WTC11 (cell line): ENCODE measurements at regions not wholly inside any gene's neighbourhood (a gene's known extent, or its start where the extent isn't known, plus 50 kb on each side); places are given as distances from the start of the nearest gene placed in this dataset.
A peak's percentile ranks its signal among the peaks of the same experiment; 100 is the strongest.

Experiments
- ATAC-seq: fragments of 200-7000 bp; cut with Tn5 transposase; 2 replicates; pipeline ENCODE4 v1.10.0; 2021; ENCODE audit warnings: mild to moderate bottlenecking, moderate library complexity
- CTCF ChIA-PET: fragments of 300-600 bp; sonication (Branson Sonifier 250); formaldehyde crosslinking; loops from one replicate; lab custom pipeline; 2021; ENCODE audit warnings: antibody characterized with exemption; lab: Charles Lee
- POLR2A ChIA-PET: fragments of 350-600 bp; sonication (Branson Sonifier 250); formaldehyde crosslinking; loops from one replicate; lab custom pipeline; 2021; ENCODE audit warnings: antibody characterized with exemption; lab: Charles Lee
- DNase-seq: peaks from one replicate; pipeline ENCODE4 v3.0.0; 2021; ENCODE audit warnings: low spot score
- H3K27ac Mint-ChIP-seq: 2 replicates; pipeline ENCODE4 v1.8.0; 2021; ENCODE audit warnings: mixed read lengths
- H3K27me3 Mint-ChIP-seq: 2 replicates; pipeline ENCODE4 v1.8.0; 2021; ENCODE audit warnings: low read depth, mild to moderate bottlenecking, moderate library complexity, mixed read lengths
- H3K36me3 Mint-ChIP-seq: 2 replicates; pipeline ENCODE4 v1.8.0; 2021; ENCODE audit warnings: mixed read lengths
- H3K4me1 Mint-ChIP-seq: 2 replicates; pipeline ENCODE4 v1.8.0; 2022; ENCODE audit warnings: mixed read lengths
- H3K4me3 Mint-ChIP-seq: 2 replicates; pipeline ENCODE4 v1.8.0; 2021; ENCODE audit warnings: mild to moderate bottlenecking, moderate library complexity, mixed read lengths
- H3K9me3 Mint-ChIP-seq: 2 replicates; pipeline ENCODE4 v1.8.0; 2021; ENCODE audit warnings: mixed read lengths
- ATF6 ChIP-seq: sonication (generic); formaldehyde crosslinking; IDR thresholded peaks from 2 replicates; pipeline ENCODE4 v1.8.1; 2023; ENCODE audit warnings: mild to moderate bottlenecking, missing genetic modification reagents
- FOXJ3 ChIP-seq: sonication (generic); formaldehyde crosslinking; IDR thresholded peaks from 2 replicates; pipeline ENCODE4 v1.9.0; 2021; ENCODE audit warnings: missing genetic modification reagents, mild to moderate bottlenecking, borderline replicate concordance
- GABPB1 ChIP-seq: sonication (generic); formaldehyde crosslinking; IDR thresholded peaks from 2 replicates; pipeline ENCODE4 v1.8.1; 2023; ENCODE audit warnings: mild to moderate bottlenecking, missing genetic modification reagents
- HMGA2 ChIP-seq: fragments of 250-450 bp; sonication (Bioruptor Pico); IDR thresholded peaks from 2 replicates; pipeline ENCODE4 v1.4.0; 2021; ENCODE audit warnings: mild to moderate bottlenecking, moderate library complexity
- MAX ChIP-seq: sonication (generic); formaldehyde crosslinking; IDR thresholded peaks from 2 replicates; pipeline ENCODE4 v1.8.0; 2022; ENCODE audit warnings: mild to moderate bottlenecking, missing genetic modification reagents
- MYBL2 ChIP-seq: sonication (generic); formaldehyde crosslinking; IDR thresholded peaks from 2 replicates; pipeline ENCODE4 v1.8.1; 2023; ENCODE audit warnings: mild to moderate bottlenecking, moderate library complexity, missing genetic modification reagents
- RORB ChIP-seq: fragments of 250-450 bp; sonication (Bioruptor Pico); IDR thresholded peaks from 2 replicates; pipeline ENCODE4 v1.9.0; 2021; ENCODE audit warnings: mild to moderate bottlenecking
- SMAD3 ChIP-seq: sonication (generic); formaldehyde crosslinking; IDR thresholded peaks from 2 replicates; pipeline ENCODE4 v1.8.0; 2022; ENCODE audit warnings: missing genetic modification reagents, mild to moderate bottlenecking, borderline replicate concordance
- ZBTB21 ChIP-seq: sonication (generic); formaldehyde crosslinking; IDR thresholded peaks from 2 replicates; pipeline ENCODE4 v1.8.1; 2023; ENCODE audit warnings: mild to moderate bottlenecking, missing genetic modification reagents, borderline replicate concordance
- ZMAT4 ChIP-seq: fragments of 250-450 bp; sonication (Bioruptor Pico); IDR thresholded peaks from 2 replicates; pipeline ENCODE4 v1.9.0; 2021; ENCODE audit warnings: mild to moderate bottlenecking
- ZNF121 ChIP-seq: sonication (generic); formaldehyde crosslinking; IDR thresholded peaks from 2 replicates; pipeline ENCODE4 v1.8.0; 2023; ENCODE audit warnings: missing genetic modification reagents
- ZNF281 ChIP-seq: sonication (generic); formaldehyde crosslinking; IDR thresholded peaks from 2 replicates; pipeline ENCODE4 v1.8.0; 2023; ENCODE audit warnings: mild to moderate bottlenecking, missing genetic modification reagents
- ZNF396 ChIP-seq: fragments of 250-450 bp; sonication (Bioruptor Pico); IDR thresholded peaks from 2 replicates; pipeline ENCODE4 v1.8.0; 2021; ENCODE audit warnings: mild to moderate bottlenecking, moderate library complexity, borderline replicate concordance
- TF ChIP-seq, protein P1 (sequence below): sonication (generic); formaldehyde crosslinking; IDR thresholded peaks from 2 replicates; pipeline ENCODE4 v1.8.1; 2022; ENCODE audit warnings: mild to moderate bottlenecking, missing genetic modification reagents, moderate library complexity, borderline replicate concordance
- TF ChIP-seq, protein P2 (sequence below): sonication (generic); formaldehyde crosslinking; IDR thresholded peaks from 2 replicates; pipeline ENCODE4 v1.8.0; 2023; ENCODE audit warnings: missing genetic modification reagents, mild to moderate bottlenecking, borderline replicate concordance
- TF ChIP-seq, protein P3 (sequence below): fragments of 250-450 bp; sonication (Bioruptor Pico); IDR thresholded peaks from 2 replicates; pipeline ENCODE4 v1.9.0; 2021; ENCODE audit warnings: mild to moderate bottlenecking

GRCh38 chr4:62235911-62236310, 1035.8 kb downstream of the ADGRL3 start:
- CTCF ChIA-PET: no interaction called here

DNA sequence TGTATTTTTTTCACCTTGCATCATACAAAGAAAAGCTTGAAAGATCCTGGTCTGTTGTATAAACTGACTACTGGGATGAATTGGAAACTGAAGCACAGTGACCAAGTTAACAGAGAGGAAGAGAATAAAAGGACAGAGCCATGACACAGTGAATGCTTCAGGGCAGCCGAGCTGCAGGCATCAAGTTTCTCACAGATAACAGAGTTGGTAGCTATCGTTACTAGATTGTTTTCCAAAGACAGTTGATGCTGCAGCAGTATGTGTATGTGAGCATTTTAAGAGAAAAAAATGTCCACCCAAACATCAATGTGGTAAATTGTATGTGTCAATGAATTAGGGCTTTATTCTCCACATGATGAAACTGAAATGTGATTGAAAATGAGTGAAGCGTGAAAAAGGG, 1032.7 kb downstream of the ADGRL3 start:
- ChIA-PET CTCF (no interaction called here), POLR2A (no interaction called here)
- H3K4me1 Mint-ChIP-seq: peaks cover 5% of the 10 kb centered on the region; the same call in 1 of the 2 replicates
- no peak; the same call in 1 of the 2 replicates for ATAC-seq
- peaks cover 6% of the 10 kb centered on the region; the same call in 1 of the 2 replicates for H3K9me3 Mint-ChIP-seq
- peak overlapping the region; percentile 3; the same call in 1 of the 2 replicates for H3K27ac Mint-ChIP-seq
- H3K36me3 Mint-ChIP-seq: no peaks in the 10 kb centered on the region; the same call in 1 of the 2 replicates
- no peaks in the 10 kb centered on the region for H3K27me3 Mint-ChIP-seq
- no peak overlapping the region for H3K4me3 Mint-ChIP-seq
- no peak for DNase-seq
- TF ChIP-seq MAX (CRISPR knock-in tag) (no peak), FOXJ3 (CRISPR knock-in tag) (no peak), SMAD3 (CRISPR knock-in tag) (no peak), ZNF281 (CRISPR knock-in tag) (no peak), RORB (no peak), HMGA2 (CRISPR knock-in tag) (no peak), ZBTB21 (no peak), ZNF396 (CRISPR knock-in tag) (no peak), GABPB1 (CRISPR knock-in tag) (no peak), ZNF121 (CRISPR knock-in tag) (no peak), MYBL2 (CRISPR knock-in tag) (no peak), ATF6 (no peak)
- TF ChIP-seq, protein P1, sequence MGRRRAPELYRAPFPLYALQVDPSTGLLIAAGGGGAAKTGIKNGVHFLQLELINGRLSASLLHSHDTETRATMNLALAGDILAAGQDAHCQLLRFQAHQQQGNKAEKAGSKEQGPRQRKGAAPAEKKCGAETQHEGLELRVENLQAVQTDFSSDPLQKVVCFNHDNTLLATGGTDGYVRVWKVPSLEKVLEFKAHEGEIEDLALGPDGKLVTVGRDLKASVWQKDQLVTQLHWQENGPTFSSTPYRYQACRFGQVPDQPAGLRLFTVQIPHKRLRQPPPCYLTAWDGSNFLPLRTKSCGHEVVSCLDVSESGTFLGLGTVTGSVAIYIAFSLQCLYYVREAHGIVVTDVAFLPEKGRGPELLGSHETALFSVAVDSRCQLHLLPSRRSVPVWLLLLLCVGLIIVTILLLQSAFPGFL (CRISPR knock-in tag): no peak

More at GRCh38 chr4:62235911-62236310, 1035.8 kb downstream of the ADGRL3 start:
- Mint-ChIP-seq H3K4me3 (no peak overlapping the region), H3K27ac (no peak overlapping the region), H3K4me1 (peaks cover 5% of the 10 kb centered on the region; the same call in 1 of the 2 replicates), H3K9me3 (peaks cover 6% of the 10 kb centered on the region; the same call in 1 of the 2 replicates), H3K36me3 (no peaks in the 10 kb centered on the region; the same call in 1 of the 2 replicates), H3K27me3 (no peaks in the 10 kb centered on the region)
- POLR2A ChIA-PET: no interaction called here
- TF ChIP-seq, protein P2, sequence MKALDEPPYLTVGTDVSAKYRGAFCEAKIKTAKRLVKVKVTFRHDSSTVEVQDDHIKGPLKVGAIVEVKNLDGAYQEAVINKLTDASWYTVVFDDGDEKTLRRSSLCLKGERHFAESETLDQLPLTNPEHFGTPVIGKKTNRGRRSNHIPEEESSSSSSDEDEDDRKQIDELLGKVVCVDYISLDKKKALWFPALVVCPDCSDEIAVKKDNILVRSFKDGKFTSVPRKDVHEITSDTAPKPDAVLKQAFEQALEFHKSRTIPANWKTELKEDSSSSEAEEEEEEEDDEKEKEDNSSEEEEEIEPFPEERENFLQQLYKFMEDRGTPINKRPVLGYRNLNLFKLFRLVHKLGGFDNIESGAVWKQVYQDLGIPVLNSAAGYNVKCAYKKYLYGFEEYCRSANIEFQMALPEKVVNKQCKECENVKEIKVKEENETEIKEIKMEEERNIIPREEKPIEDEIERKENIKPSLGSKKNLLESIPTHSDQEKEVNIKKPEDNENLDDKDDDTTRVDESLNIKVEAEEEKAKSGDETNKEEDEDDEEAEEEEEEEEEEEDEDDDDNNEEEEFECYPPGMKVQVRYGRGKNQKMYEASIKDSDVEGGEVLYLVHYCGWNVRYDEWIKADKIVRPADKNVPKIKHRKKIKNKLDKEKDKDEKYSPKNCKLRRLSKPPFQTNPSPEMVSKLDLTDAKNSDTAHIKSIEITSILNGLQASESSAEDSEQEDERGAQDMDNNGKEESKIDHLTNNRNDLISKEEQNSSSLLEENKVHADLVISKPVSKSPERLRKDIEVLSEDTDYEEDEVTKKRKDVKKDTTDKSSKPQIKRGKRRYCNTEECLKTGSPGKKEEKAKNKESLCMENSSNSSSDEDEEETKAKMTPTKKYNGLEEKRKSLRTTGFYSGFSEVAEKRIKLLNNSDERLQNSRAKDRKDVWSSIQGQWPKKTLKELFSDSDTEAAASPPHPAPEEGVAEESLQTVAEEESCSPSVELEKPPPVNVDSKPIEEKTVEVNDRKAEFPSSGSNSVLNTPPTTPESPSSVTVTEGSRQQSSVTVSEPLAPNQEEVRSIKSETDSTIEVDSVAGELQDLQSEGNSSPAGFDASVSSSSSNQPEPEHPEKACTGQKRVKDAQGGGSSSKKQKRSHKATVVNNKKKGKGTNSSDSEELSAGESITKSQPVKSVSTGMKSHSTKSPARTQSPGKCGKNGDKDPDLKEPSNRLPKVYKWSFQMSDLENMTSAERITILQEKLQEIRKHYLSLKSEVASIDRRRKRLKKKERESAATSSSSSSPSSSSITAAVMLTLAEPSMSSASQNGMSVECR: no peak
- TF ChIP-seq, protein P3, sequence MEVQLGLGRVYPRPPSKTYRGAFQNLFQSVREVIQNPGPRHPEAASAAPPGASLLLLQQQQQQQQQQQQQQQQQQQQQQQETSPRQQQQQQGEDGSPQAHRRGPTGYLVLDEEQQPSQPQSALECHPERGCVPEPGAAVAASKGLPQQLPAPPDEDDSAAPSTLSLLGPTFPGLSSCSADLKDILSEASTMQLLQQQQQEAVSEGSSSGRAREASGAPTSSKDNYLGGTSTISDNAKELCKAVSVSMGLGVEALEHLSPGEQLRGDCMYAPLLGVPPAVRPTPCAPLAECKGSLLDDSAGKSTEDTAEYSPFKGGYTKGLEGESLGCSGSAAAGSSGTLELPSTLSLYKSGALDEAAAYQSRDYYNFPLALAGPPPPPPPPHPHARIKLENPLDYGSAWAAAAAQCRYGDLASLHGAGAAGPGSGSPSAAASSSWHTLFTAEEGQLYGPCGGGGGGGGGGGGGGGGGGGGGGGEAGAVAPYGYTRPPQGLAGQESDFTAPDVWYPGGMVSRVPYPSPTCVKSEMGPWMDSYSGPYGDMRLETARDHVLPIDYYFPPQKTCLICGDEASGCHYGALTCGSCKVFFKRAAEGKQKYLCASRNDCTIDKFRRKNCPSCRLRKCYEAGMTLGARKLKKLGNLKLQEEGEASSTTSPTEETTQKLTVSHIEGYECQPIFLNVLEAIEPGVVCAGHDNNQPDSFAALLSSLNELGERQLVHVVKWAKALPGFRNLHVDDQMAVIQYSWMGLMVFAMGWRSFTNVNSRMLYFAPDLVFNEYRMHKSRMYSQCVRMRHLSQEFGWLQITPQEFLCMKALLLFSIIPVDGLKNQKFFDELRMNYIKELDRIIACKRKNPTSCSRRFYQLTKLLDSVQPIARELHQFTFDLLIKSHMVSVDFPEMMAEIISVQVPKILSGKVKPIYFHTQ (CRISPR knock-in tag): no peak
- no peak for TF ChIP-seq ZMAT4 (CRISPR knock-in tag)
- DNase-seq: no peak
- no peak for ATAC-seq
